ENCODE measurements at regions not wholly inside any gene's neighbourhood (a gene's known extent, or its start where the extent isn't known, plus 50 kb on each side); places are given as distances from the start of the nearest gene placed in this dataset.

DNA sequence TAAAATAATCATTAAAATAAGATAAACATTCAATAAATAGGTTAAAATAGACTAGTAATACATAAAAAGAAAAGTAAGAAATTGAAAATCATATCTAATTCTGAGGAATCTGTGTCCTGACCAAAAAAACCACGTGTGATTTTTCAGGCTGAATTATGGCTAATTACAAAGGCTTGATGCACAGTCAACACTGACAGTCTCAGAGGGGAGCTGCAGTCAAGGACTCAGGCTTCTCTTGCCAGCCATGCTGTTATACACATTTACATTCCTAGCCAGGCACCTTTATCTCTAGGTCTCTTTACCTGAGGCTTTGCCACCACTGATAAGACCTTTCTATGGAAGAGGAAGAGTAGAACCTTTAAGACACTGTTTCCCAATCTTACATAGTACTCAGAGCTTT lies 1737.7 kb upstream of the PCDH10 start:
- Histone ChIP-seq H3K27ac (ENCODE audit: low read length) (no peak overlapping the region), H3K27me3 (ENCODE audit: low read depth, low read length) (no peaks in the 10 kb centered on the region), H3K36me3 (ENCODE audit: control insufficient read depth in 1 of 2, insufficient read depth in 2 of 2, low read length in 2 of 2) (no peaks in the 10 kb centered on the region), H3K4me1 (ENCODE audit: control insufficient read depth in 1 of 2, insufficient read depth in 2 of 2, low read length in 2 of 2) (no peaks in the 10 kb centered on the region), H3K9me3 (ENCODE audit: control insufficient read depth in 1 of 2, low read length in 2 of 2) (no peaks in the 10 kb centered on the region), H3K4me3 (ENCODE audit: low read depth in 1 of 2, low read length in 2 of 2) (no peak overlapping the region)

GRCh38 chr4:131419147-131419546 lies 1729.9 kb upstream of the PCDH10 start:
- Histone ChIP-seq H3K36me3 (ENCODE audit: control insufficient read depth in 1 of 2, insufficient read depth in 2 of 2, low read length in 2 of 2) (no peaks in the 10 kb centered on the region), H3K9me3 (ENCODE audit: control insufficient read depth in 1 of 2, low read length in 2 of 2) (peaks cover 0 to 2% of the 10 kb centered on the region in 2 donors), H3K27ac (ENCODE audit: low read length) (no peak overlapping the region), H3K27me3 (ENCODE audit: low read depth, low read length) (no peaks in the 10 kb centered on the region), H3K4me3 (ENCODE audit: low read depth in 1 of 2, low read length in 2 of 2) (no peak overlapping the region), H3K4me1 (ENCODE audit: control insufficient read depth in 1 of 2, insufficient read depth in 2 of 2, low read length in 2 of 2) (no peaks in the 10 kb centered on the region)

DNA sequence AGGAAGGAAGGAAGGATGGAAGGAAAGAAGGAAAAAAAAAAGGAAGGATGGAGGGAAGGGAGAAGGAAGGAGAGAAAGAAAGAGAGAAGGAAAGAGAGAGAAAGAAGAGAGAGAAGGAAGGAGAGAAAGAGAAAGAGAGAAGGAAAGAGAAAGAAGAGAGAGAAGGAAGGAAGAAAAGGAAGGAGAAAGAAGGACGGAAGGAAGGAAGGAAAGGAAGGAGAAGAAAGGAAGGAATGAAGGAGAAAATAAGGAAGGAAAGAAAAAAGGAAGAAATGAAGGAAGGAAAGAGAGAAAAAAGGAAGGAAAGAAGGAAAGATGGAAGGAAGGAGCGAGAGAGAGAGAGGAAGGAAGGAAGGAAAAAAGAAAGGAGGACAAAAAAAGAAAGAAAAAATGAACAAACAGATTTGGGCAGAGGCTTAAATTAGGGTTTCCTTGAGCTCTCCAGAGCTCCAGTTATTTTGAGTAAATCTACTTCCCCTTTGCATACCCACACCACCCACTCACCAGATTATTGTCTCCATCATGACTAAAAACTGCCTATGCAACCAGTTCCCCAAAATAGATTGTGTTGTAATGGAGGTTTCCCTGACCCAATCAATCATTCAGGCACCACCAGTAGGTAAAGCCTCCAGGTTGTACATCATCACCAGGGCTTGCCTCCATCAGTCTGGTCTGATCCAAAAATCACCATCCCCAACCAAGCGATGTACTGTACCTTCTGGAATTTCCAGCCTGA lies 1722.9 kb upstream of the PCDH10 start:
- no peaks in the 10 kb centered on the region for H3K36me3 ChIP-seq (ENCODE audit: control insufficient read depth in 1 of 2, insufficient read depth in 2 of 2, low read length in 2 of 2)
- H3K4me3 ChIP-seq (ENCODE audit: low read depth in 1 of 2, low read length in 2 of 2): no peak overlapping the region
- H3K9me3 ChIP-seq (ENCODE audit: control insufficient read depth in 1 of 2, low read length in 2 of 2): peaks cover 0 to 3% of the 10 kb centered on the region in 2 donors
- H3K4me1 ChIP-seq (ENCODE audit: control insufficient read depth in 1 of 2, insufficient read depth in 2 of 2, low read length in 2 of 2): no peaks in the 10 kb centered on the region
- no peaks in the 10 kb centered on the region for H3K27me3 ChIP-seq (ENCODE audit: low read depth, low read length)
- no peak overlapping the region for H3K27ac ChIP-seq (ENCODE audit: low read length)

GRCh38 chr4:131427000-131427399 lies 1722.1 kb upstream of the PCDH10 start:
- no peaks in the 10 kb centered on the region for H3K27me3 ChIP-seq (ENCODE audit: low read depth, low read length)

DNA sequence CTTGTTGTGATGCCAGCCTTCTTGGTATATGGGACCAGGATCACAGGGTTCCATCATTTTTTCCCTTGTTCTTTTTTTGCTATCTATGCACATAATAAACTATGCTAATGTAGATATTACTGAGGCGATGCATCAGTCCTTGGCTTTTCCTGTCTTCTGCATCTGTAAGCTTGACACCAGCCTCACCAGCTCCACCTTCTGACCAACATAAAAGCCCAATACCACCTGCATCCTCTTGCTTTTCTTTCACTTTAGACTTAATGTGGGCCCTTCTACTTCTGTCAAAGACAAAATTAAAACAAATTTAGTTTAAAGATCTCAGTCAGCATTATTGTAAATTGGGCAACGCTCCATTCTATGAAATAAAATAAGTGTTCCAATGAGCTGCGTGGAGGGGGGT lies 1718.8 kb upstream of the PCDH10 start:
- H3K4me1 ChIP-seq (ENCODE audit: control insufficient read depth in 1 of 2, insufficient read depth in 2 of 2, low read length in 2 of 2): no peaks in the 10 kb centered on the region
- H3K27me3 ChIP-seq (ENCODE audit: low read depth, low read length): no peaks in the 10 kb centered on the region
- H3K27ac ChIP-seq (ENCODE audit: low read length): no peak overlapping the region
- H3K36me3 ChIP-seq (ENCODE audit: control insufficient read depth in 1 of 2, insufficient read depth in 2 of 2, low read length in 2 of 2): no peaks in the 10 kb centered on the region
- peaks cover 0 to 3% of the 10 kb centered on the region in 2 donors for H3K9me3 ChIP-seq (ENCODE audit: control insufficient read depth in 1 of 2, low read length in 2 of 2)
- no peak overlapping the region for H3K4me3 ChIP-seq (ENCODE audit: low read depth in 1 of 2, low read length in 2 of 2)

More at GRCh38 chr4:131427000-131427399, 1722.1 kb upstream of the PCDH10 start:
- Histone ChIP-seq H3K4me3 (ENCODE audit: low read depth in 1 of 2, low read length in 2 of 2) (no peak overlapping the region), H3K4me1 (ENCODE audit: control insufficient read depth in 1 of 2, insufficient read depth in 2 of 2, low read length in 2 of 2) (no peaks in the 10 kb centered on the region), H3K27ac (ENCODE audit: low read length) (no peak overlapping the region), H3K9me3 (ENCODE audit: control insufficient read depth in 1 of 2, low read length in 2 of 2) (peaks cover 0 to 3% of the 10 kb centered on the region in 2 donors), H3K36me3 (ENCODE audit: control insufficient read depth in 1 of 2, insufficient read depth in 2 of 2, low read length in 2 of 2) (no peaks in the 10 kb centered on the region)

GRCh38 chr4:131441004-131441688 lies 1707.9 kb upstream of the PCDH10 start:
- Histone ChIP-seq H3K36me3 (ENCODE audit: control insufficient read depth in 1 of 2, insufficient read depth in 2 of 2, low read length in 2 of 2) (no peaks in the 10 kb centered on the region), H3K27me3 (ENCODE audit: low read depth, low read length) (no peaks in the 10 kb centered on the region), H3K4me1 (ENCODE audit: control insufficient read depth in 1 of 2, insufficient read depth in 2 of 2, low read length in 2 of 2) (no peaks in the 10 kb centered on the region), H3K4me3 (ENCODE audit: low read depth in 1 of 2, low read length in 2 of 2) (no peak overlapping the region), H3K9me3 (ENCODE audit: control insufficient read depth in 1 of 2, low read length in 2 of 2) (peaks cover 0 to 5% of the 10 kb centered on the region in 2 donors), H3K27ac (ENCODE audit: low read length) (no peak overlapping the region)

GRCh38 chr4:131447883-131448282 lies 1701.2 kb upstream of the PCDH10 start:
- Histone ChIP-seq H3K4me3 (ENCODE audit: low read depth in 1 of 2, low read length in 2 of 2) (no peak overlapping the region), H3K4me1 (ENCODE audit: control insufficient read depth in 1 of 2, insufficient read depth in 2 of 2, low read length in 2 of 2) (no peaks in the 10 kb centered on the region), H3K27me3 (ENCODE audit: low read depth, low read length) (no peaks in the 10 kb centered on the region), H3K9me3 (ENCODE audit: control insufficient read depth in 1 of 2, low read length in 2 of 2) (no peaks in the 10 kb centered on the region), H3K27ac (ENCODE audit: low read length) (no peak overlapping the region), H3K36me3 (ENCODE audit: control insufficient read depth in 1 of 2, insufficient read depth in 2 of 2, low read length in 2 of 2) (no peaks in the 10 kb centered on the region)

- Histone ChIP-seq H3K4me3 (ENCODE audit: low read depth in 1 of 2, low read length in 2 of 2) (no peak overlapping the region), H3K9me3 (ENCODE audit: control insufficient read depth in 1 of 2, low read length in 2 of 2) (peaks cover 0 to 5% of the 10 kb centered on the region in 2 donors), H3K4me1 (ENCODE audit: control insufficient read depth in 1 of 2, insufficient read depth in 2 of 2, low read length in 2 of 2) (no peaks in the 10 kb centered on the region), H3K27ac (ENCODE audit: low read length) (no peak overlapping the region), H3K27me3 (ENCODE audit: low read depth, low read length) (no peaks in the 10 kb centered on the region), H3K36me3 (ENCODE audit: control insufficient read depth in 1 of 2, insufficient read depth in 2 of 2, low read length in 2 of 2) (no peaks in the 10 kb centered on the region)
Observed at GRCh38 chr4:131450572-131451209, 1698.4 kb upstream of the PCDH10 start.

DNA sequence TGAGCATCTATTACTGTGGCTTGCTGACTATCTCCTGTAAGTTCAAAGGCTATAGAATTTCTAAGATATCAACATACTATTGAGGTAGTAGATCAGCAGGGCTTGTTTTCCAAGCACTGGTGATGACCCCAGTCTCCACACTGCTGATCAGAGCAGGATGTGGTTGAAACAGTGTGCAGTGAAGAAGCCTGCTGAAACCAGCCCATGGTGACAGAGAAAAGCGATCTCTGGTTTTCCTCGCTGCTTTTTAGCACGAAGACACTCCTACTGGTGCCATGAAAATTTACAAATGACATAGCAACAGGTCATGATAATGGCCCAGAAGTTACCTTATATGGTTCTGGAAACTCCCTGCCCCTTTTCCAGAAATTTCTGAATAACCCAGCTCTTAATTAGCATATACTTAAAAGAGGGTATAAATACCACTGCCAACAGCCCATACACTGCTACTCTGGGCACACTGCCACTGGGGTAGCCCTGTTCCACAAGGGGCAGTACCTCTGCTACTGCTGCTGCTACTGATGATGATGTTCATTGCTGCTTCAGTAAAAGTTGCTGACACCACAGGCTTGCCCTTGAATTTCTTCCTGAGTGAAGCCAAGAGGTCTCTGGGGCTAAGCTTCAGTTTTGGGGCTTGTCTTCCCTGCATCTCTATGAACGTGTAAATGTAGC lies 1689.5 kb upstream of the PCDH10 start:
- Histone ChIP-seq H3K4me3 (ENCODE audit: low read depth in 1 of 2, low read length in 2 of 2) (no peak overlapping the region), H3K4me1 (ENCODE audit: control insufficient read depth in 1 of 2, insufficient read depth in 2 of 2, low read length in 2 of 2) (no peaks in the 10 kb centered on the region), H3K9me3 (ENCODE audit: control insufficient read depth in 1 of 2, low read length in 2 of 2) (peaks cover 0 to 9% of the 10 kb centered on the region in 2 donors), H3K36me3 (ENCODE audit: control insufficient read depth in 1 of 2, insufficient read depth in 2 of 2, low read length in 2 of 2) (no peaks in the 10 kb centered on the region), H3K27ac (ENCODE audit: low read length) (no peak overlapping the region), H3K27me3 (ENCODE audit: low read depth, low read length) (no peaks in the 10 kb centered on the region)

- H3K27ac ChIP-seq (ENCODE audit: low read length): no peak overlapping the region
- H3K36me3 ChIP-seq (ENCODE audit: control insufficient read depth in 1 of 2, insufficient read depth in 2 of 2, low read length in 2 of 2): no peaks in the 10 kb centered on the region
- no peak overlapping the region for H3K4me3 ChIP-seq (ENCODE audit: low read depth in 1 of 2, low read length in 2 of 2)
- no peaks in the 10 kb centered on the region for H3K4me1 ChIP-seq (ENCODE audit: control insufficient read depth in 1 of 2, insufficient read depth in 2 of 2, low read length in 2 of 2)
- H3K27me3 ChIP-seq (ENCODE audit: low read depth, low read length): no peaks in the 10 kb centered on the region
- H3K9me3 ChIP-seq (ENCODE audit: control insufficient read depth in 1 of 2, low read length in 2 of 2): peaks cover 0 to 2% of the 10 kb centered on the region in 2 donors
Observed at GRCh38 chr4:131470360-131470759, 1678.7 kb upstream of the PCDH10 start.

- Histone ChIP-seq H3K27me3 (ENCODE audit: low read depth, low read length) (no peaks in the 10 kb centered on the region), H3K4me1 (ENCODE audit: control insufficient read depth in 1 of 2, insufficient read depth in 2 of 2, low read length in 2 of 2) (no peaks in the 10 kb centered on the region), H3K4me3 (ENCODE audit: low read depth in 1 of 2, low read length in 2 of 2) (no peak overlapping the region), H3K9me3 (ENCODE audit: control insufficient read depth in 1 of 2, low read length in 2 of 2) (no peaks in the 10 kb centered on the region), H3K36me3 (ENCODE audit: control insufficient read depth in 1 of 2, insufficient read depth in 2 of 2, low read length in 2 of 2) (no peaks in the 10 kb centered on the region), H3K27ac (ENCODE audit: low read length) (no peak overlapping the region)
Observed at GRCh38 chr4:131488772-131489171, 1660.3 kb upstream of the PCDH10 start.
